SK-N-SH (cell line): ENCODE measurements at regions not wholly inside any gene's neighbourhood (a gene's known extent, or its start where the extent isn't known, plus 50 kb on each side); places are given as distances from the start of the nearest gene placed in this dataset.

Source experiments
- CTCF ChIA-PET: fragments of 300-600, 350-600 bp; formaldehyde crosslinking; extraction: SDS; loops from one replicate; lab custom pipeline; 2021; lab: Yijun Ruan, JAX
- POLR2A ChIA-PET: fragments of 350-600 bp; sonication (Branson Sonifier 250); formaldehyde crosslinking; extraction: SDS; loops from one replicate; lab custom pipeline; 2020; ENCODE audit warnings: antibody characterized with exemption, inconsistent platforms; lab: Yijun Ruan, JAX
- DNase-seq: peaks from one replicate; pipeline ENCODE4 v3.0.0; 2012
- H2AFZ ChIP-seq: fragments of 200-600 bp; sonication (generic); 2 replicates; pipeline ENCODE4 v1.8.1; 2016; ENCODE audit warnings: antibody characterized with exemption, mild to moderate bottlenecking, low read depth
- H3F3A ChIP-seq: fragments of 200-600 bp; sonication (generic); replicated peaks from 2 replicates; pipeline ENCODE3; 2016; ENCODE audit warnings: antibody characterized with exemption, mild to moderate bottlenecking; ENCODE audit not compliant: insufficient read depth
- H3K27ac ChIP-seq, 2 experiments: fragments of 200-500 bp in 1 of 2; fragments of 200-600 bp in 1 of 2; sonication (Bioruptor generic) in 1 of 2; sonication (generic), shearing (Covaris generic) in 1 of 2; 2 replicates each; pipeline versions ENCODE4 v1.5.1 to v1.6.1; 2014 to 2016; ENCODE audit warnings: low read depth in 2 of 2, inconsistent platforms in 1 of 2, low read length in 1 of 2, mild to moderate bottlenecking in 1 of 2, mixed read lengths in 1 of 2
- H3K27me3 ChIP-seq: fragments of 200-600 bp; sonication (generic), shearing (Covaris generic); 2 replicates; pipeline ENCODE4 v1.6.1; 2016; ENCODE audit warnings: mixed run types; ENCODE audit not compliant: insufficient read depth
- H3K36me3 ChIP-seq, 2 experiments: fragments of 200-500 bp in 1 of 2; fragments of 200-600 bp in 1 of 2; sonication (Bioruptor generic) in 1 of 2; sonication (generic) in 1 of 2; replicated peaks in 1 of 2; 2 replicates each; pipeline versions ENCODE3 to v1.5.1; 2014 to 2016; ENCODE audit warnings: low read length in 1 of 2, mild to moderate bottlenecking in 1 of 2; ENCODE audit not compliant: insufficient read depth in 2 of 2, control insufficient read depth in 1 of 2
- H3K4me1 ChIP-seq, 2 experiments: fragments of 200-500 bp in 1 of 2; fragments of 200-600 bp in 1 of 2; sonication (Bioruptor generic) in 1 of 2; sonication (generic), shearing (Covaris generic) in 1 of 2; 2 replicates each; pipeline versions ENCODE4 v1.5.1 to v1.6.1; 2014 to 2016; ENCODE audit warnings: low read depth in 1 of 2, low read length in 1 of 2, mixed run types in 1 of 2; ENCODE audit not compliant: insufficient read depth in 2 of 2, control insufficient read depth in 1 of 2
- H3K4me2 ChIP-seq: fragments of 200-600 bp; sonication (generic), shearing (Covaris generic); 2 replicates; pipeline ENCODE4 v1.6.1; 2017; ENCODE audit warnings: mixed run types
- H3K4me3 ChIP-seq, 2 experiments: fragments of 200-500 bp in 1 of 2; fragments of 200-600 bp in 1 of 2; sonication (Bioruptor generic) in 1 of 2; sonication (generic), shearing (Covaris generic) in 1 of 2; 2 replicates each; pipeline versions ENCODE4 v1.5.1 to v1.8.1; 2014 to 2016; ENCODE audit warnings: low read depth in 2 of 2, inconsistent platforms in 1 of 2, low read length in 1 of 2, mild to moderate bottlenecking in 1 of 2, mixed read lengths in 1 of 2, moderate library complexity in 1 of 2
- H3K79me2 ChIP-seq: fragments of 200-600 bp; sonication (generic); 2 replicates; pipeline ENCODE4 v1.8.1; 2017; ENCODE audit warnings: mild to moderate bottlenecking; ENCODE audit not compliant: insufficient read depth
- H3K9ac ChIP-seq: fragments of 200-600 bp; sonication (generic); 2 replicates; pipeline ENCODE4 v1.6.1; 2017; ENCODE audit warnings: mixed run types
- H3K9me2 ChIP-seq: fragments of 200-600 bp; sonication (generic); 2 replicates; pipeline ENCODE4 v1.6.1; 2017; ENCODE audit warnings: mixed run types
- H3K9me3 ChIP-seq: fragments of 200-600 bp; sonication (generic); 2 replicates; pipeline ENCODE4 v1.6.1; 2017; ENCODE audit warnings: mixed run types, mild to moderate bottlenecking, moderate library complexity
- H4K20me1 ChIP-seq: fragments of 200-600 bp; sonication (generic); 2 replicates; pipeline ENCODE4 v1.6.1; 2017; ENCODE audit warnings: mild to moderate bottlenecking, mixed run types; ENCODE audit not compliant: insufficient read depth
- ELF1 ChIP-seq: IDR thresholded peaks from 2 replicates; pipeline ENCODE4 v1.4.0; 2012
- EP300 ChIP-seq, 2 experiments: IDR thresholded peaks; 2 replicates each; pipeline versions ENCODE4 v1.4.0 to v1.6.1; 2012; ENCODE audit warnings: borderline replicate concordance in 1 of 2, low read depth in 1 of 2, low read length in 1 of 2
- FOSL2 ChIP-seq: IDR thresholded peaks from 2 replicates; pipeline ENCODE4 v1.4.0; 2012; ENCODE audit warnings: low read depth, mild to moderate bottlenecking, moderate library complexity, borderline replicate concordance
- FOXJ3 ChIP-seq: sonication (generic); formaldehyde crosslinking; IDR thresholded peaks from 2 replicates; pipeline ENCODE4 v1.5.1; 2020; ENCODE audit warnings: mild to moderate bottlenecking, missing genetic modification reagents
- GATA2 ChIP-seq: sonication (generic); formaldehyde crosslinking; IDR thresholded peaks from 2 replicates; pipeline ENCODE4 v1.5.0; 2020; ENCODE audit warnings: mild to moderate bottlenecking, missing genetic modification reagents
- IRF3 ChIP-seq: fragments of 150-350 bp; IDR thresholded peaks from 2 replicates; pipeline ENCODE4 v1.6.1; 2016; ENCODE audit warnings: mild to moderate bottlenecking, low read depth, low read length
- MAX ChIP-seq: IDR thresholded peaks from 2 replicates; pipeline ENCODE4 v1.4.0; 2012; ENCODE audit warnings: low read depth
- NRF1 ChIP-seq: IDR thresholded peaks from 2 replicates; pipeline ENCODE4 v1.6.1; 2012; ENCODE audit warnings: low read depth, mild to moderate bottlenecking, low read length
- PBX3 ChIP-seq: IDR thresholded peaks from 2 replicates; pipeline ENCODE4; 2012
- POLR2AphosphoS5 ChIP-seq: IDR thresholded peaks from 2 replicates; pipeline ENCODE4 v1.6.1; 2012; ENCODE audit warnings: low read depth, low read length
- RAD21 ChIP-seq: IDR thresholded peaks from 2 replicates; pipeline ENCODE4 v1.6.1; 2012; ENCODE audit warnings: mild to moderate bottlenecking, low read length
- RCOR1 ChIP-seq: fragments of 150-350 bp; IDR thresholded peaks from 2 replicates; pipeline ENCODE4 v1.6.1; 2017; ENCODE audit warnings: antibody characterized with exemption, low read length
- REST ChIP-seq: IDR thresholded peaks from 2 replicates; pipeline ENCODE4 v1.6.1; 2012; ENCODE audit warnings: mild to moderate bottlenecking, low read depth, low read length, moderate library complexity
- RFX5 ChIP-seq: IDR thresholded peaks from 2 replicates; pipeline ENCODE4 v1.6.1; 2012; ENCODE audit warnings: mild to moderate bottlenecking, improper control_type of control experiment, low read length
- RXRA ChIP-seq: IDR thresholded peaks from 2 replicates; pipeline ENCODE4 v1.4.0; 2012; ENCODE audit warnings: low read depth, mild to moderate bottlenecking, borderline replicate concordance
- SIN3A ChIP-seq: IDR thresholded peaks from 2 replicates; pipeline ENCODE4 v1.6.1; 2012; ENCODE audit warnings: low read depth, mild to moderate bottlenecking, low read length, moderate library complexity, borderline replicate concordance
- TCF12 ChIP-seq: IDR thresholded peaks from 2 replicates; pipeline ENCODE4 v1.4.0; 2012
- USF1 ChIP-seq: IDR thresholded peaks from 2 replicates; pipeline ENCODE4 v1.4.0; 2012; ENCODE audit warnings: low read depth, borderline replicate concordance
- USF2 ChIP-seq: fragments of 150-350 bp; IDR thresholded peaks from 2 replicates; pipeline ENCODE4 v1.6.1; 2017; ENCODE audit warnings: antibody characterized with exemption, low read length, low read depth, borderline replicate concordance
- WGBS: methylation state at CpG from one replicate; pipeline ENCODE4 v1.1.6; 2017; ENCODE audit warnings: low lambda C conversion rate; 5-methylcytosine and 5-hydroxymethylcytosine counted together

GRCh38 chr12:102571889-102572288 lies 91.5 kb upstream of the IGF1 start:
- H3K36me3 ChIP-seq = no peaks in the 10 kb centered on the region
- H3K79me2 ChIP-seq = no peaks in the 10 kb centered on the region
- ChIA-PET POLR2A (no interaction called here), CTCF (no interaction called here)
- 58% methylated on average over 3 of the region's 3 CpGs for WGBS
- no peak overlapping the region for H3K4me2 ChIP-seq
- no peak overlapping the region for H3K27ac ChIP-seq
- no peaks in the 10 kb centered on the region for H3K9me3 ChIP-seq
- DNase-seq = no peak
- no peak overlapping the region for H3K9ac ChIP-seq
- TF ChIP-seq GATA2 (CRISPR knock-in tag) (no peak), RAD21 (no peak), FOSL2 (no peak), POLR2AphosphoS5 (no peak), MAX (no peak), NRF1 (no peak), RXRA (no peak), IRF3 (no peak), FOXJ3 (no peak), SIN3A (no peak)
- H4K20me1 ChIP-seq = no peaks in the 10 kb centered on the region
- H3K9me2 ChIP-seq = no peaks in the 10 kb centered on the region
- H3K4me3 ChIP-seq = no peak overlapping the region
- peaks cover 17% of the 10 kb centered on the region for H3F3A ChIP-seq
- H3K4me1 ChIP-seq = peaks cover 0 to 11% of the 10 kb centered on the region in 2 experiments; a peak in 3 of 4 replicates
- H3K27me3 ChIP-seq = no peaks in the 10 kb centered on the region
- no peak overlapping the region for H2AFZ ChIP-seq

GRCh38 chr12:102570256-102570655 lies 89.9 kb upstream of the IGF1 start:
- Histone ChIP-seq H3K9ac (no peak overlapping the region), H3K36me3 (no peaks in the 10 kb centered on the region), H3K4me2 (no peak overlapping the region), H3K4me3 (no peak overlapping the region), H3K79me2 (no peaks in the 10 kb centered on the region), H3F3A (peaks cover 30% of the 10 kb centered on the region), H3K9me3 (no peaks in the 10 kb centered on the region), H3K27ac (no peak overlapping the region), H3K27me3 (no peaks in the 10 kb centered on the region), H4K20me1 (no peaks in the 10 kb centered on the region), H3K4me1 (peaks cover 0 to 19% of the 10 kb centered on the region in 2 experiments; a peak in 3 of 4 replicates), H3K9me2 (no peaks in the 10 kb centered on the region), H2AFZ (no peak overlapping the region)
- TF ChIP-seq POLR2AphosphoS5 (no peak), IRF3 (no peak), USF1 (no peak), ELF1 (no peak), GATA2 (CRISPR knock-in tag) (no peak), RCOR1 (no peak), REST (no peak), RXRA (no peak), RFX5 (no peak), RAD21 (no peak), TCF12 (no peak), EP300 (IDR thresholded peaks at IDR 0.05; ENCODE audit: borderline replicate concordance in 1 of 2, low read depth in 1 of 2, low read length in 1 of 2) (no peak), PBX3 (no peak), NRF1 (no peak), USF2 (no peak)
- ChIA-PET POLR2A (no interaction called here), CTCF (no interaction called here)
- 57% methylated on average over 2 of the region's 2 CpGs for WGBS
- no peak for DNase-seq
